Heart left ventricle (tissue), 16 donors: ENCODE measurements at regions not wholly inside any gene's neighbourhood (a gene's known extent, or its start where the extent isn't known, plus 50 kb on each side); places are given as distances from the start of the nearest gene placed in this dataset.
"Not testable (repeated sequence)": the region's sequence is repeated elsewhere in the genome, so short reads cannot be mapped to it uniquely, and the experiment has no call there.

Source experiments
- ATAC-seq, 4 donors: fragments of 200-7000 bp; cut with Tn5 transposase; one replicate each; pipeline ENCODE4 v1.9.1; 2020 to 2022; ENCODE audit warnings: moderate library complexity in 4 of 4, mild to moderate bottlenecking in 3 of 4, moderate number of reproducible peaks in 1 of 4
- DNase-seq, 5 donors: peaks; one replicate each; pipeline ENCODE4 v3.0.0-alpha.2; 2020
- H3K27ac ChIP-seq, 12 donors: fragments of 200-600 bp; sonication (generic) in 4 of 12; one replicate each; pipeline versions ENCODE4 v1.5.0 to v1.8.0; 2016 to 2022; ENCODE audit warnings: mild to moderate bottlenecking in 2 of 12
- H3K27me3 ChIP-seq, 9 donors: fragments of 200-600 bp; sonication (generic) in 2 of 9; one replicate each; pipeline versions ENCODE4 v1.5.1 to v1.8.0; 2016 to 2022; ENCODE audit warnings: mild to moderate bottlenecking in 3 of 9
- H3K36me3 ChIP-seq, 9 donors: fragments of 200-600 bp; sonication (generic) in 2 of 9; one replicate each; pipeline versions ENCODE4 v1.5.0 to v1.8.0; 2018 to 2022; ENCODE audit warnings: mild to moderate bottlenecking in 2 of 9
- H3K4me1 ChIP-seq, 12 donors: fragments of 200-600 bp; sonication (generic) in 4 of 12; one replicate each; pipeline versions ENCODE4 v1.5.0 to v1.8.0; 2016 to 2022; ENCODE audit warnings: mild to moderate bottlenecking in 3 of 12
- H3K4me3 ChIP-seq, 12 donors: fragments of 200-600 bp; sonication (generic) in 4 of 12; one replicate each; pipeline versions ENCODE4 v1.5.0 to v1.8.0; 2017 to 2022; ENCODE audit warnings: mild to moderate bottlenecking in 9 of 12, moderate library complexity in 4 of 12
- H3K9me3 ChIP-seq, 12 donors: fragments of 200-600 bp; sonication (generic) in 4 of 12; one replicate each; pipeline versions ENCODE4 v1.5.0 to v1.8.0; 2016 to 2022; ENCODE audit warnings: mild to moderate bottlenecking in 1 of 12
- CTCF ChIP-seq, 12 donors: fragments of 200-600 bp; sonication (generic) in 4 of 12; IDR thresholded peaks; one replicate each; pipeline versions ENCODE4 v1.5.0 to v1.8.0; 2018 to 2022; ENCODE audit warnings: antibody characterized with exemption in 12 of 12, mild to moderate bottlenecking in 5 of 12
- POLR2A ChIP-seq, 2 donors: fragments of 450-650 bp; IDR thresholded peaks; one replicate each; pipeline ENCODE4 v1.6.1; 2017; ENCODE audit warnings: antibody characterized with exemption in 2 of 2, mild to moderate bottlenecking in 2 of 2, moderate library complexity in 2 of 2
- WGBS, 4 donors: extraction: QIAGEN DNeasy Blood & Tissue Kit in 2 of 4; methylation state at CpG; one replicate each; pipeline versions ENCODE4 v1.1.5 to v1.1.7; 2013 to 2018; 5-methylcytosine and 5-hydroxymethylcytosine counted together
- intact Hi-C, 10 donors: fragments of 100-400 bp; cut with DNase I; formaldehyde crosslinking; loops; one replicate each; pipeline versions ENCODE4 v1.11.1 to v1.14.2; 2022
- donor health status: ischemic (EF 13 %, LVEDD 7.1; RV severe dilation, severe dysfunction).
- donor health status: healthy with polysubstance abuse.
- donor health status: DM: no; HTN: yes; CAD: no.
- donor health status: DM: no; HTN: no; CAD: no.
- donor health status: ischemic (EF 25% LVEDD 6.9; RV normal size, moderate dysfunction).
- donor health status: ischemic (EF 25% LVEDD 5.7; RV mildly dilated, moderate dysfunction).
- donor health status: healthy.
- donor health status: DM: yes; HTN: yes; CAD: no.
- donor health status: ischemic (EF 35%, LVEDD 5.7; RV mildly dilated, moderate dysfunction).
- donor health status: nonischemic (EF 11% LVEDD 7.7; RV severe dilation, severe dysfunction).
- donor health status: DM: yes; HTN: yes; CAD: no.
- donor health status: PGD.
- donor health status: ischemic (EF 29% LVEDD 5.4; RV normal size, mild dysfunction).
- donor health status: nonischemic (EF 23%, LVEDD 6.1; RV moderate dilation, normal function).

GRCh38 chr15:87702270-87702669 lies 554.3 kb downstream of the NTRK3 start:
- no peaks in the 10 kb centered on the region for H3K27me3 ChIP-seq
- H3K4me1 ChIP-seq, result peaks cover 0 to 6% (median 0%) of the 10 kb centered on the region in 12 donors
- DNase-seq (no peak), ATAC-seq (no peak)
- H3K9me3 ChIP-seq, result peaks cover 0 to 10% (median 0%) of the 10 kb centered on the region in 12 donors
- no peaks in the 10 kb centered on the region for H3K36me3 ChIP-seq
- no peak for TF ChIP-seq POLR2A (IDR thresholded peaks at IDR 0.05)
- intact Hi-C loops, result no loop called here
- WGBS, 4 donors, result 74 to 86% (median 84%) methylated on average over 4 of the region's 4 CpGs
- no peak overlapping the region for H3K4me3 ChIP-seq
- H3K27ac ChIP-seq, result no peak overlapping the region

GRCh38 chr15:87698467-87698866 lies 558.1 kb downstream of the NTRK3 start:
- not testable (repeated sequence) for DNase-seq, H3K27ac ChIP-seq, H3K36me3 ChIP-seq, H3K4me1 ChIP-seq, ATAC-seq, H3K27me3 ChIP-seq, H3K4me3 ChIP-seq
- H3K9me3 ChIP-seq, result peaks cover 0 to 15% (median 0%) of the 10 kb centered on the region in 12 donors
- intact Hi-C loops, result loop anchor here in 1 of 10 donors (10.0 kb wide), 1 partner anchor 64 kb away; no protein-coding TSS in a partner anchor
- 84 to 90% (median 86%) methylated on average over 2 of the region's 2 CpGs for WGBS, 4 donors

GRCh38 chr15:87689716-87690115 lies 566.8 kb downstream of the NTRK3 start:
- Histone ChIP-seq H3K9me3 (peaks cover 0 to 20% (median 0%) of the 10 kb centered on the region in 12 donors), H3K36me3 (no peaks in the 10 kb centered on the region), H3K27ac (no peak overlapping the region), H3K4me3 (no peak overlapping the region), H3K4me1 (no peaks in the 10 kb centered on the region), H3K27me3 (no peaks in the 10 kb centered on the region)
- no peak for ATAC-seq
- intact Hi-C loops, result loop anchor here in 3 of 10 donors (10.0 kb wide), 3 partner anchors 55 to 65 kb away; no protein-coding TSS in a partner anchor
- TF ChIP-seq CTCF (IDR thresholded peaks at IDR 0.05), result no peak
- no peak for TF ChIP-seq POLR2A (IDR thresholded peaks at IDR 0.05)
- DNase-seq, result no peak
- WGBS, 4 donors, result 87 to 95% (median 91%) methylated on average over 1 of the region's 1 CpG

GRCh38 chr15:87687523-87687870 lies 569.0 kb downstream of the NTRK3 start:
- Histone ChIP-seq H3K36me3 (no peaks in the 10 kb centered on the region), H3K9me3 (peaks cover 0 to 18% (median 0%) of the 10 kb centered on the region in 12 donors), H3K4me1 (no peaks in the 10 kb centered on the region), H3K27ac (no peak overlapping the region), H3K27me3 (no peaks in the 10 kb centered on the region), H3K4me3 (no peak overlapping the region)
- 67 to 83% (median 74%) methylated on average over 7 of the region's 7 CpGs for WGBS, 4 donors
- no peak for ATAC-seq
- intact Hi-C loops, result loop anchor here in 2 of 10 donors (10.0 kb wide), 2 partner anchors 57 to 67 kb away; no protein-coding TSS in a partner anchor
- TF ChIP-seq CTCF (IDR thresholded peaks at IDR 0.05) (no peak), POLR2A (IDR thresholded peaks at IDR 0.05) (no peak)
- DNase-seq, result no peak

GRCh38 chr15:87686841-87687522 lies 569.6 kb downstream of the NTRK3 start:
- WGBS, 4 donors, result 84 to 90% (median 86%) methylated on average over 4 of the region's 4 CpGs
- DNase-seq, result no peak
- no peak overlapping the region for H3K27ac ChIP-seq
- H3K9me3 ChIP-seq, result peaks cover 0 to 17% (median 0%) of the 10 kb centered on the region in 12 donors
- intact Hi-C loops, result loop anchor here in 2 of 10 donors (10.0 kb wide), 2 partner anchors 58 to 68 kb away; no protein-coding TSS in a partner anchor
- H3K4me3 ChIP-seq, result no peak overlapping the region
- H3K27me3 ChIP-seq, result no peaks in the 10 kb centered on the region
- no peaks in the 10 kb centered on the region for H3K36me3 ChIP-seq
- H3K4me1 ChIP-seq, result no peaks in the 10 kb centered on the region
- no peak for TF ChIP-seq CTCF (IDR thresholded peaks at IDR 0.05)
- TF ChIP-seq POLR2A (IDR thresholded peaks at IDR 0.05), result no peak
- ATAC-seq, result no peak
